Stimulated activated CD4-positive, alpha-beta T cell treated with anti-CD3 and anti-CD28 coated beads, TNF-alpha, amount 100 ng/mL, for 4 hours (primary cell): ENCODE measurements at regions not wholly inside any gene's neighbourhood (a gene's known extent, or its start where the extent isn't known, plus 50 kb on each side); places are given as distances from the start of the nearest gene placed in this dataset.

Source experiments
- DNase-seq, 3 experiments: peaks; one replicate each; pipeline ENCODE4 v3.0.0-alpha.2; 2020; ENCODE audit warnings: low read depth in 3 of 3

- no peak for DNase-seq
These were observed 366.6 kb upstream of the CLNK start for GRCh38 chr4:11051181-11051580.

DNA sequence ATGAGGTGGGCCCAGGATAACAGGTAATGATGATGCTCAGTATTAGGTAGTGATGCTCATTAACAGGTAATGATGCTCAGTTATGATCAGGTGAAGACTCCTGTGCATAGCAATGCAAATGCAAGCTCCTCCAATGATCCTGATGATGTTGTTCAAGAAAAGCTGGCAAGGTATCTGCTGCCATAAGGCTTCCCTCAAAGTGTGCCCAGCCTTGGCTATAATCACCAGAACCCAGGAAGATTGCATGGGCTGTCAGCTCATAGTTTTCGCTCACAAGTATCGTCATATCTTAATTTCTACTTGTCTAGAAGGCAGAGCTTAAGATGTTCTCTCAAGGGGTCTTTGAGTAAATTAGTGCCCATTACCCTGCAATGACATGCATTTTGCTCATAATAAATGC is 366.2 kb upstream of the CLNK start:
- DNase-seq = no peak

DNA sequence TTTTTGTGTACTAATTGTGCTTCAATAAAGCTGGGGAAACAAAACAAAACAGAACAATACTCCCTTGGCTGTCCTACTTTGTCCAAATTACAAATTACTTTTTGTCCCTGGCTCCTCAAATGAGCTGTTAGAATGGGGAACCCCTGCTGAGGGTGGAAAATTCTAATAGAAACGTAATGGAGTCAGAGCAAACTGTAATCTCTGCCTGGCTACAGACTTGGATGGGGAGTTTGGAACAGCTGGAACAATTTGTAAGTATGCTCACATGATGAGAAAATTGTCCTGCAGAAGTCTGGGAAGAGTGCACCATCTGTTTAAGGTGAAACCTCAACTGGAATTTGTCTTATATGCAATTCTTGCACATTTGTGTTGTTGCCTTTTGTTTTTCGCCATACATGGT is 364.4 kb upstream of the CLNK start:
- DNase-seq = no peak

GRCh38 chr4:11042760-11043159 is 358.2 kb upstream of the CLNK start:
- no peak for DNase-seq

- no peak for DNase-seq
These were observed 355.1 kb upstream of the CLNK start for GRCh38 chr4:11039634-11040131.

DNA sequence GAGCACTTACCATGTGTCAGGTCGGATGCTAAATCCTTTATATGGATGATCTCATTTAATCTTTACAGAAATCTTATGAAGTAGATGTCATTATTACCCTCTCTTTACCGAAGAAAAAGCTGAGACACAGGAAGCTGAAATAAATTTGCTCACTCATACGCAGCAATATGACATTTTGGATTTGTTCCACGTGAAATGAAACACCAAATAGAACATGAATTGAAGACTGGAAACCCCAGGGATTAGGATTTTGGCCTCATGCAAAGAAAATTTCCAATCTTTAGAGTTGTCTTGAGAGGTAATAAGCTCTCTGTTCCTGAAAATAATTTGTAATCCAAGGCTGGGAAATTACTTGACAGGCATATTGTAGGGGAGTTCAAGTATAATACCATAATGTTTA is 354.4 kb upstream of the CLNK start:
- no peak for DNase-seq

- no peak for DNase-seq
These were observed 353.1 kb upstream of the CLNK start for GRCh38 chr4:11037637-11038036.

GRCh38 chr4:11028334-11028733 is 343.8 kb upstream of the CLNK start:
- DNase-seq = no peak

- DNase-seq = no peak
These were observed 336.8 kb upstream of the CLNK start for GRCh38 chr4:11021333-11021732.

DNA sequence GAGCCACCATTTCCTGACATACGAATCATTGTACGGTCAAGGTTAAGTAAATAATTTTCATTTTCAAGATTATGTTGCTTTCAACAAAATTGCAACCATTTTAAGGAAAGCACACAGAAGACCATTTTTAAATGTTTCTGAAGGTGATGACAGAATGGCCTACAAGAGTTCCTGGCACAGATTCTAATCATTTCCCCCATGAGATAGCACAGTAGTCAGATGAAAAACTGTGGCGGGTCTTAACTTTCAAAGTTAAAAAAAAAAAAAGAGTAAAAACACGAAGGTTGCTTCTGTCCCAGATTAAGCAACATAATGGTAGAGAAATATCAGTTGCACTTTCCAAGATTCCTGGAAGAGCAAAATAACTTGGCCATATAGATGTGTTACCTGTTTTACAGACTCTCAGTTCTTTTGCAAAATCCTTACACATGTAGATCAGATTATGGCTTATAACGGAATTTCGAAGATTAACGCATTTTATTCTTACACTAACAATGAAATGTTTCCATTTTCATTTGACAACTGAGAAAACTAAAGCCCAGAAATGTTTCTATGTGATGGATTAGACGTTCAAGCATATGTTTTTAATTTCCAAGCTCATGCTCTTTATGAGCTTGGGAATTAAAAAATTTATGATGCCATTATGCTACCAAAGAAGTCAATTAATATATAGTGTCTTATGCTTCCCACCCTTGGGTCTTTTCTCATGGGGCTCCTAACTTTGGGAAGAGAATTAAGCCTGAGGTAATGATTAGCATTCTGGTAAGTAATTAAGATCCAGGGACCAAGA is 335.1 kb upstream of the CLNK start:
- DNase-seq = no peak

DNA sequence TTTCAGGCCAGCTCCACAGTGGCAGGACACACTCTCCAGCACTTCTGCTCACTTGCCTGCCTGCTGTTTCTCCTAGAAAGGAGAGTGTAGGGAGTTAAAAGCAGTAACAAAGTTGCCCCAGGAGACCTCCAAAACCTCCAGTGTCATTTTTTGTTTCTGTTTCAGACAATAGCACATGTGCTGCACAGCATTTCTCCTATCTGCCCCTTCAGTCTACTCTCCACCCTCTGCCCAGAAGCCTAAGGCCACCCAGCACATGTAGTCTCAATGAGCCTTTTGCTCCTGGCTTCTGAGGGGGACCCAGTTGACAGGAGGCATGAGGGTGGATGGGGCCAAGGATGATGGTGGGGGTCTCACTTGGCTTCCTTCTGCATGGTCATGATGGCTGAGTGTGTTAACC is 329.6 kb upstream of the CLNK start:
- no peak for DNase-seq

DNA sequence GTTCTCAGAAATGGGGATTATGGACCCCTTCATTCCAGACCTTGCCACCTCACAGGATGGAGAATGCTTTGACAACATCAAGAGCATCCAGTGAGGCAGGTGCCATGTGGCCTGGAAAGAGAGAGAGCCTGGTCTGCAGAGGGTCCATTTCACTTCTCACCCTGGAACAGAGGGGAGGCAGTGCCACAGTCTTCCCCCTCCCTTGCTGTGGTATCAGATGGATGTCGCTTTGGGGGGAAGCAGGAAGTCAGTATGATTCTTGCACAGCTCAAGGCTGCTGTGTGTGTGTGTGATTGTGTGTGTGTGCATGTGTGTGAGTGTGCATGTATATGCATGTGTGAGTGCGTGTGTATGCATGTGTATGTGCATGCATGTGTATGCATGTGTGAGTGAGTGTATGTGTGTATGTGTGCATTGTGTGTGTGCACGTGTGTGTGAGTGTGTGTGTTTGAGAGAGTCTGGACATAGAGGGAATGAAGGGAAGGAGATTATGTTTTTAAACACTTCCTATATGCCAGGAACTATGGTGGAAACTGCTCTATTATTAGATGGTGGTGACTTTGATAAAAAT is 328.6 kb upstream of the CLNK start:
- DNase-seq = no peak

- no peak for DNase-seq
These were observed 326.7 kb upstream of the CLNK start for GRCh38 chr4:11011249-11011648.

DNA sequence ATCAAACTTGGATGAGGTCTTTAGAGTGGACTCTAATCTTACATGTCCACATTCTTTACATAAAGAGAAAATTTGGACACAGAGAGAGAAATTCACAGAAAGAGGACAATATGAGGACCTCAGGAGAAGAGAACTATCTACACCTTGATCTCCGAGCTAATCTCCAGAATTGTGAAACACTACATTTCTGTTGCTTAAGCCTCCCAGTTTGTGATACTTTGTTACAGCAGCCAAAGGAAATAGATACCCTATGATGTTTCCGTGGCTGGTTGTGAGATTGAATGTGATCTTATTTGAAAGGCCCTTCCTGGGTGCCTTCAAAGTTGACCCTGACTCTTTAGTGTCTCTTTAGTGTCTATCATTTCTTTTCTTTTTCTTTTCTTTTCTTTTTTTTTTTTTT is 326.1 kb upstream of the CLNK start:
- no peak for DNase-seq

DNA sequence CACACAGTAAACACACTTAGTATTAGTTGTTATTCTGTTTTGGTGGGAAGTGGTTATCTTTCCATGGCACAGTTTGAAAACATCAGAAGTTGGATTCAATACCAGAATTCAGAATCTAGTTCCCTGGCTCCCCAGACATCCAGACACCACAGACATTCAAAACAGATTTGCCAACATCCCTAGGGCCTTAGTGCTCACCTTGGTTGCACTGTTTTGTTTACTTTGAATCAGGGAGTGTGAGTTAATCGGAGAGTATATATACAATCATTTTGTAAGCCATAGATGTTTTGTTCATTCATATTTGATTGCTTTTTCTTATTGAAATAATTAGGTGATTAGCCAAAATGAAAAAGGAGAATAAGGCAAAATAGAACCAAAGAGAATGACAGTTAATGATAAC is 324.7 kb upstream of the CLNK start:
- DNase-seq = no peak

DNA sequence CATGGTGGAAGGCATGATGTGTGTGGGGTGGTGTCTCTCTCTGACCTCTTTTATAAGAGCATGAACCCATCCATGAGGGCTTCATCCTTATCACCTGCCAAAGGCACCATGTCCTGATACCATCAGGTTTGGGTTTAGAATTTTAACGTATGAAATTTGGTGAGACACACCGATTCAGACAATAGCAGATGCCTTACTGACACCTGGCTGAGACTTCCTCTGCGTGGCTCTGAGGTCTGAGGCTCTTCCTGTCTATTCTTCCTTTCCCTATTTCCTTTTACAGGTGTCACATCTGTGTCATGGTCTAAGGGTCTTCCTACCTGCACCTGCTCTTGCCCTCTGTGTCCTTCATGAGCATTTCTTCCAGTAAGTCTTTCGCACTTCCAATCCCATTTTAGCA is 320.7 kb upstream of the CLNK start:
- DNase-seq = no peak

GRCh38 chr4:11004818-11005217 is 320.2 kb upstream of the CLNK start:
- no peak for DNase-seq

- no peak for DNase-seq
These were observed 318.4 kb upstream of the CLNK start for GRCh38 chr4:11002961-11003360.

- DNase-seq = no peak
These were observed 314.3 kb upstream of the CLNK start for GRCh38 chr4:10998846-10999245.

DNA sequence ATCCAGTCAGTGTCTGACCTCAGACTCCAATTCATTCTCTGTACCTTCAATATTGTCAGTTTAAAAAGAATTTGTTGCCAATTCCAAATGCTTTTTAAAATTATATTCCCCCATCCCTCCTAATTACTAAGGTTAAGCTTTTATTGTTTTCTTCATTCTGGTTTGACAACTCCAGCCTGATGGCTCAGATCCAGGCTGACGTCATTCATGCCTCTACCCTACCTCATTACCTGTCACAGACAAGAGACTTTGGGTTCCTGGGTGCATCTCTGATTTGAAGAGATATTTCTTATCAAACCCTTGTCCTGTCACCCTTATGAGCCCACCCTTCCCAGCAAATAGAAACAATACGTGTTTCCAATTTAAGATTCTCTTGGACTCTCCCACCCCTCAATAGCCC is 300.2 kb upstream of the CLNK start:
- DNase-seq = no peak

- DNase-seq = no peak
These were observed 299.5 kb upstream of the CLNK start for GRCh38 chr4:10983885-10984640.

DNA sequence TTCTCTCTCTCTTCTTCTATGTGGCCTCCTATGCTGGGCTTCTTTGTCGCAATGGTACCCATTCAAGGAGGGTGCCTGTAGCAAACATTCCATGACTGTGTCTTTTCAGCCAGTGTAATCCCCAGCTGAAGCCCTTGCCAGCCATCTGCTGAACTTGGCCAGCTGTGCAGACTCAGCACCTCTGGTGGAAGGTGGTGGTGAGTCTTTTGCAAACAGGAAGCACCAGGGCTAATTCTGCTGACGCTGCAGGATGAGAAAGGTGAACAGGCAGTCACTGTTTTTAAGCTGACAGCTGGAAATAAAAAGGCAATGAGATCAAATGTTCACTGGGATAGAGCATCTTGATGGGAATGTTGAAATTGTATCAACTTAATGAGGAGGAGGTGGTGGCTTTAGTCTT is 298.7 kb upstream of the CLNK start:
- no peak for DNase-seq

DNA sequence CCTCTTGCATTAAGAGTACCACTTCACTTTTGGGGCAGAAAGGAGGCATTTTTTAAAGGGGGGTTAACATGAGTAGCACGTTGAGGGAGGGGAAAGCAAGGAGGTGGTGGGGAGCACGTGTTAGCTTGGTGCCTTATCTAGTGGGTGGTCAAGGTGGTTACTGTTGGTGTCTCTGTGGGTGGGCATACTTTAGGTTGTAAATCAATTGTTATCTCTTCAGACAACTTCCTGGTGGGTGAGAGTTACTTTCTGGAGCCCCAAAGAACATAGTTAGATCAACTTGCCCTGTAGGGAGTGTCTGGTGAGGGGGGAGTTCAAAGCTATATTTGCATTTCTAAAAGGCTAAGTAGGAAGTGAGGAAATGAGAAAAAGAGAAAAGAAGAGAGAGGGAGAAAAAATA is 297.7 kb upstream of the CLNK start:
- DNase-seq = no peak
